ENCODE measurements at regions not wholly inside any gene's neighbourhood (a gene's known extent, or its start where the extent isn't known, plus 50 kb on each side); places are given as distances from the start of the nearest gene placed in this dataset.

DNA sequence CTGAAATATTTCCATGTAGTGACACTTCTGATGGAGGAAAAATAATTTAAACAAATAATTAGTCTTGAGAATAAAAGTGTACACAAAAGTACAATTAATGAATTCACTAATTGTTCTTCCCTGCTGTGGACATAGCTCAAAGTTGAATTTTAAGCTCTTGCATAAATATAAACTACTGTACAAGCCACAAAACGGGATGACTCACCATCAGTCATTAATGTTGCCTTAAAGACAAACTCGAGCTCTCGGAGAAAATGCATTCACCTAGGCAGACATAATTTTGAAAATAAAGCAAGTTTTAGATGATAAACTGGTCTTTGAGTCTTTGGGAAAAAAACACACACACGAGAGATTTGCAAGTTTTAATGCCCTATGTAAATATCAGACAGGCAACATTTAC lies 436.4 kb downstream of the ZNF521 start:
- Histone ChIP-seq H3K27ac (no peak overlapping the region), H3K4me3 (no peak overlapping the region), H3K27me3 (replicated peaks; ENCODE audit: insufficient read depth) (no peaks in the 10 kb centered on the region), H3K4me1 (ENCODE audit: control insufficient read depth in 1 of 2, low read depth in 2 of 2) (no peaks in the 10 kb centered on the region), H3K36me3 (no peaks in the 10 kb centered on the region), H3K9me3 (no peaks in the 10 kb centered on the region)
- TF ChIP-seq, protein P1, sequence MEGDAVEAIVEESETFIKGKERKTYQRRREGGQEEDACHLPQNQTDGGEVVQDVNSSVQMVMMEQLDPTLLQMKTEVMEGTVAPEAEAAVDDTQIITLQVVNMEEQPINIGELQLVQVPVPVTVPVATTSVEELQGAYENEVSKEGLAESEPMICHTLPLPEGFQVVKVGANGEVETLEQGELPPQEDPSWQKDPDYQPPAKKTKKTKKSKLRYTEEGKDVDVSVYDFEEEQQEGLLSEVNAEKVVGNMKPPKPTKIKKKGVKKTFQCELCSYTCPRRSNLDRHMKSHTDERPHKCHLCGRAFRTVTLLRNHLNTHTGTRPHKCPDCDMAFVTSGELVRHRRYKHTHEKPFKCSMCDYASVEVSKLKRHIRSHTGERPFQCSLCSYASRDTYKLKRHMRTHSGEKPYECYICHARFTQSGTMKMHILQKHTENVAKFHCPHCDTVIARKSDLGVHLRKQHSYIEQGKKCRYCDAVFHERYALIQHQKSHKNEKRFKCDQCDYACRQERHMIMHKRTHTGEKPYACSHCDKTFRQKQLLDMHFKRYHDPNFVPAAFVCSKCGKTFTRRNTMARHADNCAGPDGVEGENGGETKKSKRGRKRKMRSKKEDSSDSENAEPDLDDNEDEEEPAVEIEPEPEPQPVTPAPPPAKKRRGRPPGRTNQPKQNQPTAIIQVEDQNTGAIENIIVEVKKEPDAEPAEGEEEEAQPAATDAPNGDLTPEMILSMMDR (IDR thresholded peaks at IDR 0.05): no peak
- ATAC-seq (ENCODE audit: insufficient number of reproducible peaks, low FRiP score, low read depth): no peak
- DNase-seq (ENCODE audit: low spot score): no peak

DNA sequence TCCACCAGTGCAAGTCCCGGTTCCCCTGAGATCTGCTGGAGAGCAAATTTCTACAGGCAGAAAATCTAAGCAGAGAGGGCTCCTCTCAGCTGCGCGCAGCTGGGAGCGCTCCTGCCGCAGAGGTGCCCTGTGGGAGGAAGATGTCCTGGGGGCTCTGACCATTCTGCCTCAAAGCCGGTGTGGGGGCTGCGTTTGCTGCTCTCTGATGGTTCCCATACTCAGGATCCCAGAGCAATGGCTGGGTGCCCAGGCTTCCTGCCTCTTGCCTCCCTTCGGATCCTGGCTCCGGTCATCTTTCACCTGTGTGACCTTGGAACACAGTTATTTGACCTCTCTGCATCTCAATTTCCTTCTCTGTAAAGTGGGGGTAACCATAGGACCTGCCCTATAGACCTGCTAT lies 434.2 kb downstream of the ZNF521 start:
- ATAC-seq (ENCODE audit: insufficient number of reproducible peaks, low FRiP score, low read depth) (no peak), DNase-seq (ENCODE audit: low spot score) (no peak)
- Histone ChIP-seq H3K4me1 (ENCODE audit: control insufficient read depth in 1 of 2, low read depth in 2 of 2) (no peaks in the 10 kb centered on the region), H3K27me3 (replicated peaks; ENCODE audit: insufficient read depth) (no peaks in the 10 kb centered on the region), H3K27ac (no peak overlapping the region), H3K36me3 (no peaks in the 10 kb centered on the region), H3K9me3 (no peaks in the 10 kb centered on the region), H3K4me3 (no peak overlapping the region)
- TF ChIP-seq, protein P1 (IDR thresholded peaks at IDR 0.05): no peak

DNA sequence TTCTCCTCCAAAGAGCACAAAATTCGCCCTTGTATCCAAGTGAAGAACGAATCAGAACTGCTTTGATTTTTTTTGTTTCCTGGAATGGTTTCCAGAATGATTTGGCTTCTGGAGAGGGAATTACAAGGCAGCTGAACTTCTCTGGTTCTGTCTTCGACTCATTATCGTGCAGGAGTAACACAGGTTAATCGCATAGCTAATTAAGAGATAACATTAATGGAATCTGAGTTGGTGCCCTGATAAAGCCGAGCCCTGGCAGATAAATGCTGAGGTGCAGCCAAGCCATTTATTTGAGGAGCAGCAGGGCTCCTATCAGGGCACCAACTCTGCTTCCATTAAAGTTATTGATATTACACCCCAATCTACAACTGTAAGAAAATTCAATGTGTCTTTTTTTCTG lies 433.7 kb downstream of the ZNF521 start:
- DNase-seq (ENCODE audit: low spot score) (no peak), ATAC-seq (ENCODE audit: insufficient number of reproducible peaks, low FRiP score, low read depth) (no peak)
- H3K27me3 ChIP-seq (replicated peaks; ENCODE audit: insufficient read depth): no peaks in the 10 kb centered on the region
- no peak overlapping the region for H3K27ac ChIP-seq
- no peaks in the 10 kb centered on the region for H3K4me1 ChIP-seq (ENCODE audit: control insufficient read depth in 1 of 2, low read depth in 2 of 2)
- no peaks in the 10 kb centered on the region for H3K36me3 ChIP-seq
- H3K4me3 ChIP-seq: no peak overlapping the region
- no peaks in the 10 kb centered on the region for H3K9me3 ChIP-seq
- TF ChIP-seq, protein P1 (IDR thresholded peaks at IDR 0.05): no peak

DNA sequence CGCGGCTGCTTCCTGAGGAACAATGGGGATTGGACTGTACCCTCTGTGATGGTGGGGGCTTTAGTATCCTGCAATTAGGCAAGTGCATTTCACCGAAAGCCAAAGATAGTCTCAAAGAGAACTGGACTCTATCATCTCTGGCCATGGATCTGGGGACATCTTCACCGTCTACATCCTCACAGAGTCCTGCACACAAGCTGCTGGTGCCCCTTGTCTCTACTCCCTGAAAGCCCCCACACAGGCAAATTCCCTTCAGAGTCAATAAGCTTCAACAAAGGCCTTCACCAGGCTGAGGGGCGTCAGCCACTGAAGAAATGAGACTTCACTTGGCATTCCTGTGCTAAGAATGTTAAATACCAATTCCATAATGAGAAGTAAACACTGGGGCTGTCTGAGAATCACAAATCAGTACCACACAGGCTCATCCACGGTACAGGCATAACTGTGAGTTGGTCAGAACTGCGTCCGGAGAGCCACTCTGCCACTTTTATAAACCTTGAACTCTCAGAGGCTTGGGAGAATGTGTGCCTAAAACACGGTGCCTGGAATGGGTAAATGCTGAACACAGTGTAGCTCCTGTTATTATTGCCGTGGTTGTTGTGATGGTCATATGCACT lies 432.7 kb downstream of the ZNF521 start:
- Histone ChIP-seq H3K4me3 (no peak overlapping the region), H3K27ac (no peak overlapping the region), H3K27me3 (replicated peaks; ENCODE audit: insufficient read depth) (no peaks in the 10 kb centered on the region), H3K36me3 (no peaks in the 10 kb centered on the region), H3K9me3 (no peaks in the 10 kb centered on the region), H3K4me1 (ENCODE audit: control insufficient read depth in 1 of 2, low read depth in 2 of 2) (no peaks in the 10 kb centered on the region)
- no peak for ATAC-seq (ENCODE audit: insufficient number of reproducible peaks, low FRiP score, low read depth)
- TF ChIP-seq, protein P1 (IDR thresholded peaks at IDR 0.05): no peak
- no peak for DNase-seq (ENCODE audit: low spot score)

DNA sequence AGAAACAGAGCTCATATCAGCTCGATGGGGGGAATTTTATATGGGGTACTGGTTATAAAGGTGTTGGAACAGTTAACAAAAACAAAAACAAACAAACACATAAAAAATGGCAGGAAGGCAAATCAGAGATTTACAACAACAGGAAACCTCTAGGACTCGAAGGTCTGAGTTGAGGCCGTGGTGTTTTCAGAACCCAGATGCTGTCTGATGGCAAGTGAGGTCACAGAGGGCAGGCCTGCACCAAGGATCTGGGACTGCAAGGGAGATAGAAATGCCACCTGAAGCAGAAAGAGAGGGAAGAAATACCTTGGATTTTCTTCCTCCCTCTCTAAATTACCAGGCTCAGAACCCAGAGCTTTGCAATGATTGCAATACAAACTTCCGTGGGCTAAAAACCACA lies 429.5 kb downstream of the ZNF521 start:
- H3K27me3 ChIP-seq (replicated peaks; ENCODE audit: insufficient read depth): no peaks in the 10 kb centered on the region
- DNase-seq (ENCODE audit: low spot score): no peak
- TF ChIP-seq, protein P1 (IDR thresholded peaks at IDR 0.05): no peak
- no peaks in the 10 kb centered on the region for H3K36me3 ChIP-seq
- H3K27ac ChIP-seq: no peak overlapping the region
- no peak for ATAC-seq (ENCODE audit: insufficient number of reproducible peaks, low FRiP score, low read depth)
- H3K9me3 ChIP-seq: no peaks in the 10 kb centered on the region
- no peak overlapping the region for H3K4me3 ChIP-seq
- no peaks in the 10 kb centered on the region for H3K4me1 ChIP-seq (ENCODE audit: control insufficient read depth in 1 of 2, low read depth in 2 of 2)

Data from thoracic aorta (tissue), 2 donors.